ENCODE measurements at regions not wholly inside any gene's neighbourhood (a gene's known extent, or its start where the extent isn't known, plus 50 kb on each side); places are given as distances from the start of the nearest gene placed in this dataset.

- DNase-seq (ENCODE audit: extremely low read depth in 1 of 11, low read depth in 9 of 11, low spot score in 4 of 11) = no peak
These were observed 143.3 kb downstream of the IRS1 start for GRCh38 chr2:226656367-226656766.

DNA sequence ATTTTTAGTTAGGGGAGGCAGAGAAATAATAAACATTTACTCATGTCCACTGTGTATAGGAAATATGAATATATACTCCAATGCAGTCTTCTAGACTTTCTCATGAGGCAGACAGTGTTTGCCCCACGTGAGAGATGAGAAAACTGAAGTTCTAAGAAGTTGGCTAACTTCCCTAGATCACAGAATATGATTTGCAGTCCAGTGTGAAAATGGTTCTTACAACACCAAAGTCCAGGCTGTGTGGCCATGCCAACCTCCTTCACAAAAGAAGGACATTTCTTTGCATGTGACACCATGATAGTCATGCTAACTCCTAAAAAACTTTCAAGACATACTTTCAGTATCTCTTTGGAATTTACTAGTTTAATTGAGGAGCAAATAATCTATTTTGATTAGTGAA, 143.7 kb downstream of the IRS1 start:
- DNase-seq (ENCODE audit: extremely low read depth in 1 of 11, low read depth in 9 of 11, low spot score in 4 of 11) = no peak

- DNase-seq (ENCODE audit: extremely low read depth in 1 of 11, low read depth in 9 of 11, low spot score in 4 of 11) = no peak
These were observed 146.4 kb downstream of the IRS1 start for GRCh38 chr2:226652983-226653765.

DNA sequence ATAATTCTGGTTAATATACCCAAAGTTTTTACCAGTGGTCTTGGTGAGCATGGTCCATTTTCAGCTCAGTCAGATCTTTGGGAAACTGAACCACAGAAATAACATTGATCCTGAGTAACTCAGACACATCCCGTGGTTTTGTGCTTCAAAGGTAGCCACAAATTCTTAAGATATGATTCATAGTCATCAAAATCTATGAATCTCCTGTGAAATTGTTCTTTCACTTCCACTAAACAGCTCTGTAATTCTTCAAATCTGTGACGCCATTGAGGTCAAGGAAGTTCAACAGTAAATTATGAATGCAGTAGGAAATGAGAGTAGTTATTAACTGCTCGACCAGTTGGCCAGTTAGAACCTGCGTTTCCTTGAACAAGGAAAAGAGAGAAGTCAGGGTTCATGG, 147.3 kb downstream of the IRS1 start:
- no peak for DNase-seq (ENCODE audit: extremely low read depth in 1 of 11, low read depth in 9 of 11, low spot score in 4 of 11)

DNA sequence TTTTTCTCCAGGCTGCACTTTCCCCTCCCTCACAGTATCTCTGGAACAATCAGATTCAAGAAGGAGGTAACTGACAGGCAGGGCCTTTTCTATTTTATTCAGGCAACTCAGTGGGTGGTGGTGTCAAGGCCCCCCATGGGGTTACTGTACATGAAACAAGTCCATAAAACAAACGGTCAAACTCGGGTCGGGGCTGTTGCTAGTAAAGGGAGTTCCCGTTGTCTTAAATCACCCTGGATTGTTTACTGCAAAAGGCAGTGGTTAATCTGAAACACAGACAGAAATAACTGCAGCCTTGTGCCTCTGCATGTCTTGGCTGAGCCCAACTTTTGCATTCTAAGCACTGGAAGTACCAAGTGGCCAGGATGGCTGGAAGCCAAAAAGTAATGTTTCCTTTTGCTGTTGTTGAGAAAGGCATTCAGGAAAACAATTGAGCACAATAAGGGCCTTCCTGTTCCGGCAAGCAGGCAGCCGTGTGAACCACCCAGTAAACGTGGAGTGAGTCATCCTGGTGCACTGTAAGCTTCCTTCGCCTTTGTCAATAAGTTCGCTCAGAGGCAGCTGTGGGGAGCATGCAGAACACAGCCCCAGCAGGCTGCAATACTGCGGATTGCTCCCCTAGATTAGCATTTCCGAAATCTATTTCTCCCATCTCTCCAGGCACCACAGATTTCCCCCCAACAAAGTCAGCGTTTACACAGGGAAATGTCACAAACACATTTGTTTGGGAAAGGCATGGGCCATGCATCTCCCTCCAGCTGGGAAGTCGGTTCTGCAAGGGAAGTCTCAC, 149.6 kb downstream of the IRS1 start:
- DNase-seq (ENCODE audit: extremely low read depth in 1 of 11, low read depth in 9 of 11, low spot score in 4 of 11) = peak in 10 of 11 donors; percentile 62 to 84 (median 69)

DNA sequence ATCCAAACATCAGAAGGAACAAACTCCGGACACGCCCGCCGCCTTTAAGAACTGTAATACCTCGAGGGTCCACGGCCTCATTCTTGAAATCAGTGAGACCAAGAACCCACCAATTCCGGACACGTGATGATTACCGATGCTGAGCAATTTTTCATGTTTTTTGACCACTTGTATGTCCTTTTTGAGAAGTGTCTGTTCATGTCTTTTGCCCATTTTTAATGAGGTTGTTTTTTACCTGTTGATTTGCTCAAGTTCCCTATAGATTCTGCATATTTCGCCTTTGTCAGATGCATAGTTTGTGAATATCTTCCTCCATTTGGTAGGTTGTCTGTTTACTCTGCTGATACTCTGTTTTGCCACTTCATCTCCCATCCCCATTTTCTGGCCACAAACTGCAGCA, 150.4 kb downstream of the IRS1 start:
- no peak for DNase-seq (ENCODE audit: extremely low read depth in 1 of 11, low read depth in 9 of 11, low spot score in 4 of 11)

GRCh38 chr2:226647621-226648518, 151.8 kb downstream of the IRS1 start:
- no peak for DNase-seq (ENCODE audit: extremely low read depth in 1 of 11, low read depth in 9 of 11, low spot score in 4 of 11)

DNA sequence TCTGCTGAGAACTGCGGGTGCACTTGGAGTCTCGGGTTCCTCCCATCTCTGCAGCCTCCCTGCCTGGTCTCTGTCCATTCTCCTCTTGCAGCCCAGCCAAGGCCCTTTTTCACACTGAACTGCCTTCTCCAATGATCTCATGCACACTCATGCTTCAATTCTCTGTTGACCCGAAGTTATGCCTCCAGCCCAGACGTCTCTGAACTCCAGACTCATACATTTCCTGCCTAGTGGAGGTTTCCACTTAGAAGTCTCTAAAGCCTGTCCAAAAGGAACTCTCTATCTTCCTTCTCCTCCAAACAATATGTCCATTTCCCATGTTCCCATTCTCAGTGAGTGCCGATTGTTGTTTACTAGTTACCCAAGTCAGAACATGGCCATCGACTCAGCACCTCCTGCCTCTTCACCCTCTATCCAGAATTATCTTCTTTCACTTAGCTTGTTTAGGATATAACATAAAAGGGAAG, 155.2 kb downstream of the IRS1 start:
- no peak for DNase-seq (ENCODE audit: extremely low read depth in 1 of 11, low read depth in 9 of 11, low spot score in 4 of 11)

DNA sequence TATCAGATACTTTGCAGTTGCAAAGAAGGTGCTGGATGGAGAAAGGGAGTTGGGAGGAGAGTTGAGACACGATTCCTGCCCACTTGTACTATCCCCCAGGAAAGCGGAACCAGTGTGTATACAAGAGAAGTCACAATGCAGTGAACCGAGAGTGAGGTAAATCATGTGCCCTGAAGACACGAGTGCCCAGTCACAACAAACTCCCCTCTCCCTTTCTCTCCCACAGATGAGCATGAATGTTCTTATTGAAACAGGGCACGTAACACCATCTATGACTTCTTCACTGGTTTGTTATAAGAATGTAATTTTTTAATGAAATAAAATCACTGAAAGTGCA, 155.7 kb downstream of the IRS1 start:
- DNase-seq (ENCODE audit: extremely low read depth in 1 of 11, low read depth in 9 of 11, low spot score in 4 of 11) = peak in 1 of 11 donors; percentile 43

DNA sequence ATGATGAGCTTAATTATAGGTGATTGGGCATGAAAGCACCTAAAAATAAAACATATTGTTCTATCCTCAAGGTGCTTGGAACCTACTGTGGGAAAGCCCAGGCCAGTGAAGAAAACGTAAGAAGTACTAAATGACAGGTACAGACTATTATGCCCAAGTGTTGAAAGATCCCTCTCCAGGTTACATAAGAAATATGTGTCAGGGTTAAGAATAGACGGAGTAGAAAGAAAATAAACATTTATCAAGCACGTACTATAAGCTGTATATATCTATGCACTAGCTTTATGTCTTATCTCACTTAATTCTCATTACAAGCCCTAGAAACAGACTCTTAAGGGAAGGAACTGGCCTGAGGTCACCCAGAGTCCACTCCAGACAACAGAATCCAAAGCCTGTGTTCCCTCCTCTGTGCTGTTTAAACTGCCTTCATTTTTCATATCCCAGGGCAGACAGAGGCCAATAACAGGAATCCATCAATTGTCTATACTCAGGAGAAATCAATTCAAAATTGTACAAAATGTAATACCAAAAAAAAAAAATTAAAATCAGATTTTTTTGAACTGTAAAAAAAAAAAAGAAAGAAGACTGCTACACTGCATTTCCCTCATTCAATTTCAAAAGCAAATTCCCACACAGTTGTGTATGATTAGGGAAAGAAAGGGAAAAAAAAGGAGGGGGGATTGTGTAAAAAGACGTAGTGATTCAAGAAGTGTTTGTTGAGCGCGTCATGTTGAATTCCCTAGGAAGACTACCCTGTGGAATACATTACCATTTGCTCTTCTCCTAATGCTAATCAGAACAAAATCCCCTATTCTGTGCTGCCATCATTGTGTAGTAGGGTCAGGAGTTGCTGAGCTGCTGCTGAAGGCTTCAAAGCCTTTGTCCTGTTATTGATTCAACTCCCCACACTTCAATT, 156.3 kb downstream of the IRS1 start:
- DNase-seq (ENCODE audit: extremely low read depth in 1 of 11, low read depth in 9 of 11, low spot score in 4 of 11) = no peak

DNA sequence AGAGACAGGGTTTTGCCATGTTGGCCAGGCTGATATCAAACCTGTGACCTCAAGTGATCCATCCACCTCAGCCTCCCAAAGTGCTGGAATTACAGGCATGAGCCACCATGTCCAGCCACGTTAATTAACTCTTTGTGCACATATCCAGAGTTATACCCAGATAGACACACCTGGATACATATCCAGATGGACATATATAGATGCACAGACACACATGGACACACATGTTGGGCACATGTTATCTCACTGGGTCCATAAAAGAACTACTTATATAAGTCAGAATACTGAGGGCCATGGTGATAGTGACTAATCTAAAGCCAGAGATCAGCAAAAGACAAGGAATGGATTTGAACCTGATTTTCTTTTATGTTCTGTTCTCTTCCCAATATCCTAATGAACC, 158.6 kb downstream of the IRS1 start:
- DNase-seq (ENCODE audit: extremely low read depth in 1 of 11, low read depth in 9 of 11, low spot score in 4 of 11) = no peak

DNA sequence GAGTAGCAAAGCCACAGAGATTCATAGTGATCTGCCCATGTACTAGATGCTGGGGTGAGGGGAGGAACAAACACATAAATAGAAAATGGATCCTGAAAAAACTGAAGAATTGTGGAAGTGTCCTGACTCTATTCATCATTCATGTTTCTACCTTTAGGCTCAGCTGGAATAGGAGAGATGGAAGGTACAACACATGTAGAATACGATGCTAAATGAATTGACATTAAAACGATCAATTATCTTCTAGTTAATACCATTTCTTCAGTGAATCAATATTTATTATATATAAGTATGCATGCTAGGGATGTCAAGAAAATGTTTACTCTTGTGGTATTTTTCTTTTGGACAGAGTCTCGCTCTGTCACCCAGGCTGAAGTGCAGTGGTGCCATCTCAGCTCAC, 159.1 kb downstream of the IRS1 start:
- DNase-seq (ENCODE audit: extremely low read depth in 1 of 11, low read depth in 9 of 11, low spot score in 4 of 11) = no peak

DNA sequence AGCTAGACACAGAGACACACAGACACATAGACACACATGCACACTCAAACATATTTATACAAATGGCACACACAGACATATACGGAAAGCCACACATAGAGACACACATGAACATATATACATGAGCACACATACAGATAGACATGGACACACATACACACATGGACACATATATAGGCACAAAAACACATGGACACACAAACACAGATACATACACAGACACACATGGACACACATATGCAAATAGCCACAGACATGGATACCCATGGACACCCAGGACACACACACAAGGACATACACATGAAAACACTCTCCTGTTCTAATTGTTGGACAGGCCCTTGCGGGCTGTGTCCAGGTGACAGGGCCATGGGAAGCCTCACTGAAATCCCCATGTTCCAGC, 160.1 kb downstream of the IRS1 start:
- no peak for DNase-seq (ENCODE audit: extremely low read depth in 1 of 11, low read depth in 9 of 11, low spot score in 4 of 11)

DNA sequence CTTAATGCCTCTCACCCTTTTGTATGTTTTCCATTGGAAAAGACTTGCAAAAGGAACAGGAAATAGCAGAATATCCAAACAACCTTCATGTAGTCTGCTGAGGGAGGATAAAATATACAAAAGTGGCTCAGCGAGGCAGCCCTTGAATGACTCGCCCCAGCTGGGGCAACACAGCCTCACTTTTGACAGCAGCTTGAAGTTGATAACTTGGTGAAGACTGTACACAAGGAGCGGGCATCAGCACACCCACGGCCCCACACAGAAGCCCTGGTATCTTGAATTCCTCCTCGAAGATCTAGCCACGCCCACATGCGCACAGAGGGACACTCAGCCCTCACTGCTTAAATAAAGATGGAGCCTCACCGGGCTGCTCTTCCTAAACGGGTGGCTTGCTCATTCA, 161.0 kb downstream of the IRS1 start:
- no peak for DNase-seq (ENCODE audit: extremely low read depth in 1 of 11, low read depth in 9 of 11, low spot score in 4 of 11)

DNA sequence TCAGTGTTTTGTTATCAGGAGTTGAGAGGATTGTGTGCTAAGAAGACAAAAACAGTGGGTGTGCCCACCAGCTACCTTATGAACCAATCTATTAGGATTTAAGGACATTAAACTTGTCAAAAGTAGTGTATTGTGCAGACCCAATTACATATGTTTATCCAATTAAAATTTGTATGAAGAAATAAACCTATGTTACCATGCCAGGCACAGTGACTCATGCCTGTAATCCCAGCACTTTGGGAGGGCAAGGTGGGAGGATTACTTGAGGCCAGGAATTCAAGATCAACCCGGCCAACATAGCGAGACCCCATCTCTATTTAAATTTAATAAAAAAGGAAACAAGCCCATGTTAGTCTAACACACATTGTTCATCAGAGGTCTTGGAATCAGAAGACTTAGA, 162.2 kb downstream of the IRS1 start:
- no peak for DNase-seq (ENCODE audit: extremely low read depth in 1 of 11, low read depth in 9 of 11, low spot score in 4 of 11)

GRCh38 chr2:226636586-226636985, 163.0 kb downstream of the IRS1 start:
- no peak for DNase-seq (ENCODE audit: extremely low read depth in 1 of 11, low read depth in 9 of 11, low spot score in 4 of 11)

GRCh38 chr2:226634943-226635604, 164.5 kb downstream of the IRS1 start:
- DNase-seq (ENCODE audit: extremely low read depth in 1 of 11, low read depth in 9 of 11, low spot score in 4 of 11) = no peak

GRCh38 chr2:226631671-226632070, 167.9 kb downstream of the IRS1 start:
- peak in 6 of 11 donors; percentile 25 to 64 (median 56) for DNase-seq (ENCODE audit: extremely low read depth in 1 of 11, low read depth in 9 of 11, low spot score in 4 of 11)
